ENCODE measurements at regions not wholly inside any gene's neighbourhood (a gene's known extent, or its start where the extent isn't known, plus 50 kb on each side); places are given as distances from the start of the nearest gene placed in this dataset.

DNA sequence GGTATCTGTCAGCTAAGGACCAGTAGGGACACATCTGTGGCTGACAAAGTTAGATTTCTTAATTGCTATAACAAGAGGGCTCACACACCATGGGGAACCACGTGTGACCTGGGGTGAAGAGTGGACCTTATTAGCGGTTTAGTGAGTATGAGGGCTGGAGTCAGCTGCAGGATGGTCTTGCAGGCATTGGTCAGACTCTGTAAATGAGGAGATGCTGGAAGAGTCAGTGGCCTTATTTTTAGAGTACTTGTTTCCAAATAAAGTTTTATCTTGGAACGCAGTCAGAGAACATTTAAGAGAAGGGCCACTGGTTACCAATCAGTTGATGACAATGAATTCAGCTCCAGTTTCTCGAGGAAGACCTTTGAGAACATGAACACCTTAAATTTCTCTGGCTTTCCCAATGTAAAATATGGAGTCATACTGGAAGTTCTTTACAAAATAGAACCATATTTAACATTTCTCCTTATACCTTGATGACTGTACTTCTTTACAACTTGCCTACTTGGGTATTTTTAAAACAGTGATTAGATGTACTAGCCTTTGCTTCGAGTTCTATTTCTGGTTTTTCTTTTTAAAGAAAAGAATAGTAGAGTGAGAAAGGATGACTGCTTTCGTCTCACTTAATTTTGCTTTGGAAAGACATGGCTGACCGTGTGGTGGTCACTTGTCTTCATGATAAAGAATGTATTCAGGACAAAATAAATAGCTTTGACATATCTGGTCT lies 185.9 kb upstream of the S1PR3 start:
- TF ChIP-seq, protein P1, sequence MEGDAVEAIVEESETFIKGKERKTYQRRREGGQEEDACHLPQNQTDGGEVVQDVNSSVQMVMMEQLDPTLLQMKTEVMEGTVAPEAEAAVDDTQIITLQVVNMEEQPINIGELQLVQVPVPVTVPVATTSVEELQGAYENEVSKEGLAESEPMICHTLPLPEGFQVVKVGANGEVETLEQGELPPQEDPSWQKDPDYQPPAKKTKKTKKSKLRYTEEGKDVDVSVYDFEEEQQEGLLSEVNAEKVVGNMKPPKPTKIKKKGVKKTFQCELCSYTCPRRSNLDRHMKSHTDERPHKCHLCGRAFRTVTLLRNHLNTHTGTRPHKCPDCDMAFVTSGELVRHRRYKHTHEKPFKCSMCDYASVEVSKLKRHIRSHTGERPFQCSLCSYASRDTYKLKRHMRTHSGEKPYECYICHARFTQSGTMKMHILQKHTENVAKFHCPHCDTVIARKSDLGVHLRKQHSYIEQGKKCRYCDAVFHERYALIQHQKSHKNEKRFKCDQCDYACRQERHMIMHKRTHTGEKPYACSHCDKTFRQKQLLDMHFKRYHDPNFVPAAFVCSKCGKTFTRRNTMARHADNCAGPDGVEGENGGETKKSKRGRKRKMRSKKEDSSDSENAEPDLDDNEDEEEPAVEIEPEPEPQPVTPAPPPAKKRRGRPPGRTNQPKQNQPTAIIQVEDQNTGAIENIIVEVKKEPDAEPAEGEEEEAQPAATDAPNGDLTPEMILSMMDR (IDR thresholded peaks at IDR 0.05; ENCODE audit: low read depth, low read length): no peak
- TF ChIP-seq, protein P2, sequence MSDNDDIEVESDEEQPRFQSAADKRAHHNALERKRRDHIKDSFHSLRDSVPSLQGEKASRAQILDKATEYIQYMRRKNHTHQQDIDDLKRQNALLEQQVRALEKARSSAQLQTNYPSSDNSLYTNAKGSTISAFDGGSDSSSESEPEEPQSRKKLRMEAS (IDR thresholded peaks at IDR 0.05; ENCODE audit: low read depth, low read length): no peak
- no peak for TF ChIP-seq POLR2A (IDR thresholded peaks at IDR 0.05; ENCODE audit: extremely low read depth, insufficient read length)
- TF ChIP-seq MYC (IDR thresholded peaks at IDR 0.05; ENCODE audit: low read depth, low read length): no peak

Measured in NB4 (cell line).